ENCODE measurements at regions not wholly inside any gene's neighbourhood (a gene's known extent, or its start where the extent isn't known, plus 50 kb on each side); places are given as distances from the start of the nearest gene placed in this dataset.
A peak's percentile ranks its signal among the peaks of the same experiment; 100 is the strongest.

DNA sequence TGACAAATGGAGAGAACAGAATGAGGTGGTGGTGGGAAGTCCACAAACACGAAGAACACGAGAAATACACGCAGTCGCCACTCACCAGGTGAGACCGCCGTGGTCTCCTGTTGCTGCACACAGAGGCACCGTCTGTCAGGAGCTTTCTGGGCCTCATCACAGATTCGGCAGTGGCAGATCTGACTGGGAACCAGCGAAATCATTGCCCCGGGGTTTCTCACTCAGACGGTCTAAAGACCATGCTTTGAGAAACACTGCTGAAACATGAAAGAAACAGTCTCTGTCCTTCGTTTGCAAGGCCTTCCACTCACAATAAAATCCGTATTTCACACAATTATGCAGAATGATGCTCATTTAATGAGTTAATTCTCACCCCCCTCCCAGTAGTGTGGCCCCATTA is 130.9 kb upstream of the AFDN start:
- Mint-ChIP-seq H3K36me3 (no peaks in the 10 kb centered on the region), H3K27me3 (peaks cover 34% of the 10 kb centered on the region), H3K9me3 (peaks cover 3% of the 10 kb centered on the region), H3K4me1 (peaks cover 17% of the 10 kb centered on the region), H3K4me3 (no peak overlapping the region), H3K27ac (no peak overlapping the region)
- ATAC-seq (ENCODE audit: low read depth) (no peak), DNase-seq (no peak)
- POLR2A ChIA-PET: no interaction called here

DNA sequence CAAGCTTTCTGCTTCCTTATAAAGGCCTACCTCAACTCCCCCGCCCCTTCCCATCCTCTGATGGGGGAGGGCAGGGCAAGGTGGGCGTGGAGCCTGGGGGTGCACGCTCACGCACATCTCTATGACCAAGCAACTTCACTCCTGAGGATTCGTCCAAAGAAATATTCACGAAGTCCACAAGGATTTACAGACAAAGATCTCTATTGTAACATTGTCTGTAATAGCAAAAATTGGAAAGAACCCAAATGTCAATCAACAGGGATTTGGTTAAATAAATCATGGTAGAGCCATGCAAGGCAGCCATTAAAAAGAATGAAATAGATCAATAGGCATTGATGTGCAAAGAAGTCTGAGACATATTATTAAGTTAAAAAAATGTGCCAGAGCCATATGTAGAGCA is 130.4 kb upstream of the AFDN start:
- Mint-ChIP-seq H3K36me3 (no peaks in the 10 kb centered on the region), H3K27ac (no peak overlapping the region), H3K9me3 (peaks cover 3% of the 10 kb centered on the region), H3K4me3 (no peak overlapping the region), H3K4me1 (peaks cover 17% of the 10 kb centered on the region), H3K27me3 (peaks cover 34% of the 10 kb centered on the region)
- POLR2A ChIA-PET: no interaction called here
- no peak for ATAC-seq (ENCODE audit: low read depth)
- no peak for DNase-seq

DNA sequence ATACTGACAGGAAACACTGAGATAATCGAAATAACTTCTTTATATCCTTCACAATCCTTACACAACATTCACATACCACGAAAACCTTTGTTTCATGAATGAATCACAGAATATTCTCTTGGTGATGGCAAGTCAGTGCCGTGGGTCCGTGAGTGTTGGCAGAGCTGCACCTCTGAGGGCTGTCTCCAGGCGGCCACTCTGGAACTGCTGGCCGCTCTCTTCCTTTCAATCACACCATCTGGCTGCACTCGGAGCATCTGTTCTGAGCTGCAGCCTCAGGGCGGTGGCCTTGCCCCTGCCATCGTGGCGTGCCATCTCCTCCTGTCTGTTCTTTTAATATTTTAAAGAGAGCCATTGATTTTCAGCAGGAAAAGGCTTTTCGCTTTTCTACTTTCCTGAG is 129.4 kb upstream of the AFDN start:
- H3K27me3 Mint-ChIP-seq: peaks cover 34% of the 10 kb centered on the region
- no peaks in the 10 kb centered on the region for H3K36me3 Mint-ChIP-seq
- H3K27ac Mint-ChIP-seq: no peak overlapping the region
- ATAC-seq (ENCODE audit: low read depth) (no peak), DNase-seq (no peak)
- H3K4me3 Mint-ChIP-seq: no peak overlapping the region
- POLR2A ChIA-PET: no interaction called here
- H3K4me1 Mint-ChIP-seq: peaks cover 17% of the 10 kb centered on the region
- peaks cover 3% of the 10 kb centered on the region for H3K9me3 Mint-ChIP-seq

DNA sequence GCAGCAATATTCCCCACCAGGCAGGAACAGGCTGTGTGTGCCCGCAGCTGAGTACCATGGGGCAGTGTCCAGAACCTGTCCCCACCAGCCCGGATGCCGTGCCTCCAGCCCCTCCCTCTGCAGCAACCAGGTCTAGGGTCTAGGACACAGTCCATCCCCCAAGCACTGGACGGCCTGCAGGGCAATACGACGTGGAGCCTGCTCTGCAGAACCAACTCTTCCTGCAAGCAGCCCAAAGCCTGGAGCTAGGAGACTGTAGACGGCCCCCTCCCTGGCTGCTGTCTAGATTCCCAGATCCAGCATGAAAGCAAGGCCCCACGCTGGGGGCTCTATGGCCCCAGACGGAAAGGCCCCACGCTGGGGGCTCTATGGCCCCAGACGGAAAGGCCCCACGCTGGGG is 128.2 kb upstream of the AFDN start:
- Mint-ChIP-seq H3K4me3 (no peak overlapping the region), H3K27ac (no peak overlapping the region), H3K36me3 (no peaks in the 10 kb centered on the region), H3K27me3 (peaks cover 38% of the 10 kb centered on the region), H3K9me3 (peaks cover 3% of the 10 kb centered on the region), H3K4me1 (peaks cover 17% of the 10 kb centered on the region)
- POLR2A ChIA-PET: interaction anchor here (1.0 kb wide), 1 partner anchor 45 kb away, joined by 3 read pairs; no protein-coding TSS in a partner anchor
- DNase-seq: no peak
- no peak for ATAC-seq (ENCODE audit: low read depth)

DNA sequence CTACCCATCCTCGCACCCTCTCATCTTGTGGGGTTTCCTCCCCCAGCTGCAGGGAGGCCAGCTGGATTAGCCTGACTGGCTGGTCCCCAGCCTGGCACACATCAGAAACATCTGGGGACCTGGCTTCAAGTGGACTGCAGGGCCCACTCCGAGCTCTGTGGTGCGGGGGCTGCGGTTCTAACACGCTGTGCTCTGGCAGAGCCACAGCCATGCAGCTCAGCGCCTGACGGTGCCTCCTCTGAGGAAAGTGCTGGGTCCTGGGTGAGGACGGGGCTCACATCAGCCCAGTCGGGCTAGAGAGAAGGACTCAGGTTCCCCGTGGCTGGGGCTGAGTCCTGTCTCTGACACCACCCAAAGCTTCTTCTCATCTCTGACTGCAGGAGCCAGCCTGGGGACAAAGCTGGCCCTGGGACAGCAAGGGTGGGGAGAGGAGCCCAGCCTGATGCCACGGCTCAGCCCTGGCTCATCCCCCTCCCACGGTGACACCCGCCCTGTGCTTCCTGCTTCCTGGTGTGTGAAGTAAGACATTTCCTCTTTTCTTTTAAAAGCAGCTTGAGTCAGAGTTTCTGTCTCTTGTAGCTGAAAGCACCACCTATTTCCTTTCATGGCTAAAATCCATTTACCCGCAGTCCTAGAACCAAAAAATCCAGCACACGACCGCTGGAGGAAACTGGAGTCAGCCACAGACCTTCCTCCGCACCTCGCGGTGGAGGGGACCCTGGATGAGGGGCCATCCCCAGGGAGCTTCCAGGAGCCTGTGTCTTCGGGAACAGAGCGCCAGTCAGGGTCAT is 127.4 kb upstream of the AFDN start:
- peak; percentile 96 for ATAC-seq (ENCODE audit: low read depth)
- Mint-ChIP-seq H3K4me3 (peak overlapping the region; percentile 72), H3K9me3 (peaks cover 1% of the 10 kb centered on the region), H3K27ac (peak overlapping the region; percentile 95), H3K4me1 (peaks cover 17% of the 10 kb centered on the region), H3K36me3 (no peaks in the 10 kb centered on the region), H3K27me3 (peaks cover 36% of the 10 kb centered on the region)
- peak; percentile 65 for DNase-seq
- POLR2A ChIA-PET: interaction anchor here (0.8 to 1.0 kb wide), 2 partner anchors 46 to 700 kb away, joined by 3 read pairs; partner anchors contain the start of gene CEP43

DNA sequence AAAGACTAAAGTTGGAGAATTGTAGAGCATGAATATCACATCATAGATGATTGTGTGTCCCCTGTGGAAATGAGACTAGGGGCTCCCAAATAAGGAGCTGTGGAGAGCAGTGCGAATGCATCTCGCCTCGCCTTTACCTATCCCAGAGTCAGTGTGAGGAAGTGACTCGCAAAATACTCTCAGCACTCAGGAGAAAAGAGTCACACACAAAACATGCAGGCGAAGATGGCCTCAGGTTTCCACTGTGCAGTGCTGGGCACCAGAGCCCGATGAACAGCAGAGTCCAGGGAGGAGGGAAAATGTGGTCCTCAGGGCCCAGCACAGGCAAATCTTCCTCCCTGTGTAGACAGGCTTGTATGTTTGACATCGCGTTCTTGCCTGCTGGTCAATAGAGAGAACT is 126.5 kb upstream of the AFDN start:
- H3K9me3 Mint-ChIP-seq: no peaks in the 10 kb centered on the region
- H3K36me3 Mint-ChIP-seq: no peaks in the 10 kb centered on the region
- peak overlapping the region; percentile 72 for H3K4me3 Mint-ChIP-seq
- H3K4me1 Mint-ChIP-seq: peaks cover 20% of the 10 kb centered on the region
- H3K27ac Mint-ChIP-seq: peak overlapping the region; percentile 95
- ATAC-seq (ENCODE audit: low read depth) (no peak), DNase-seq (no peak)
- H3K27me3 Mint-ChIP-seq: peaks cover 38% of the 10 kb centered on the region
- POLR2A ChIA-PET: interaction anchor here (0.7 kb wide), 1 partner anchor 173 kb away, joined by 3 read pairs; no protein-coding TSS in a partner anchor

DNA sequence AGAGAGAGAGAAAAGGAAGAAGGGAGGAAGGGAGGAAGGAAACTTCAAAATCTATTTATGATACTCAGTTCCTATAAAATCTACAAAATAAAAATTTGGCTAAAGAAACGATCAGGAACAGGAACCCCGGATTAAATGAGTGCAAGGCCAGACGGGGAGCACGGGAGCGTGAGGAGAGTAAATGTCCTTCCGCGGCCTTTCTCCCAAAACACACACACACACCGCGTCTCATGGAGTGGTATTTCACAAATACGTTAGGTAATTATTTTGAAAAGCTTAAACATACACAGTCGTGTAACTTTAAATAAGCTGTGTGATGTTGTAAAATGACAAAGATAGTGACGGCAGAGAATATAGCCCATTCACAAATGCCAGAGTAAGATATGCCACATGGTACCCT is 125.7 kb upstream of the AFDN start:
- Mint-ChIP-seq H3K4me1 (peaks cover 26% of the 10 kb centered on the region), H3K4me3 (no peak overlapping the region), H3K9me3 (no peaks in the 10 kb centered on the region), H3K36me3 (no peaks in the 10 kb centered on the region), H3K27ac (no peak overlapping the region), H3K27me3 (peaks cover 43% of the 10 kb centered on the region)
- ATAC-seq (ENCODE audit: low read depth) (no peak), DNase-seq (no peak)
- POLR2A ChIA-PET: interaction anchor here (0.7 kb wide), 1 partner anchor 172 kb away, joined by 3 read pairs; no protein-coding TSS in a partner anchor

DNA sequence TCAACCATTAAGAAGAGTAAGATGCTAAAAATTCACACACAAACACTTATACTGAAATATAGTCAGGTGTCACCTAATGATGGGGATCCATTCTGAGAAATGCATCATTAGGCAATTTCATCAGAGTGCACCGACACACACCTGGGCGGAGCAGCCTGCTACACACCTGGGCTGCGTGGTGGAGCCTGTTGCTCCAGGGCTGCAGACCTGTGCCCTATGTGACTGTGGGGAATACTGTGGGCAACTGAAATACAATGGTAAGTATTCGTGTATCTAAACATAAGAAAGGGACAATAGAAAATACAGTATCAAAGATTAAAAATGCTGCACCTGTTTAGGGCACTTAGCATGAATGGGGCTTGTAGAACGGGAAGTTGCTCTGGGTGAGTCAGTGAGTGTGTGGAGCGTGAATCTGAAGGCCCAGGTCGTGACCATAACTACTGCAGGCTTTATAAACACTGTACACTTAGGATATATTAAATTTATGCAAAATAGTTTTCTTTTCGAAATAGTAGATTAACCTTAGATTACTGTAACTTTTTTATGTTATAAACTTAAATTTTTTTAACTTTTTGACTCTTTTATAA is 124.4 kb upstream of the AFDN start:
- Mint-ChIP-seq H3K27me3 (peaks cover 47% of the 10 kb centered on the region), H3K36me3 (no peaks in the 10 kb centered on the region), H3K27ac (no peak overlapping the region), H3K4me3 (no peak overlapping the region), H3K9me3 (no peaks in the 10 kb centered on the region), H3K4me1 (peaks cover 30% of the 10 kb centered on the region)
- POLR2A ChIA-PET: no interaction called here
- DNase-seq: no peak
- ATAC-seq (ENCODE audit: low read depth): no peak

DNA sequence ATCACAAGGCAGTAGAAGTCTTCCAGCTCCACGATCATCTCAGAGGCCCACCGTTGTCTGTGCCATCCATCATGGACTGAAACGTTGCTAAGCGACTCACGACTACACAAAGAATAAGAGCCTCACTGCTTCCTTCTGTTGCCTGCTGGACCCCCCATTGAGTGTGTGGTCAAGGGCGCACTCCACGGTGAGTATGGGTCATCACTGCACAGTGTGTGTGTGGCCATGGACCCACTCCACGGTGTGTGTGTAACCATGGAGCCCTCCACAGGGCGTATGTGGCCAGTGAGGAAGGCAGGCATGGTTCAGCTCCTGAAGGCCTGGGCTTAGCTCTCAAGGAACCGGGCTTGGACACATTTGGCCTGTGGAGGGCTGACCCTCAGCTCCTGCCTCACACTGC is 123.4 kb upstream of the AFDN start:
- peaks cover 53% of the 10 kb centered on the region for H3K27me3 Mint-ChIP-seq
- peaks cover 30% of the 10 kb centered on the region for H3K4me1 Mint-ChIP-seq
- H3K27ac Mint-ChIP-seq: no peak overlapping the region
- no peak for ATAC-seq (ENCODE audit: low read depth)
- H3K36me3 Mint-ChIP-seq: no peaks in the 10 kb centered on the region
- no peak overlapping the region for H3K4me3 Mint-ChIP-seq
- POLR2A ChIA-PET: no interaction called here
- H3K9me3 Mint-ChIP-seq: no peaks in the 10 kb centered on the region
- no peak for DNase-seq

DNA sequence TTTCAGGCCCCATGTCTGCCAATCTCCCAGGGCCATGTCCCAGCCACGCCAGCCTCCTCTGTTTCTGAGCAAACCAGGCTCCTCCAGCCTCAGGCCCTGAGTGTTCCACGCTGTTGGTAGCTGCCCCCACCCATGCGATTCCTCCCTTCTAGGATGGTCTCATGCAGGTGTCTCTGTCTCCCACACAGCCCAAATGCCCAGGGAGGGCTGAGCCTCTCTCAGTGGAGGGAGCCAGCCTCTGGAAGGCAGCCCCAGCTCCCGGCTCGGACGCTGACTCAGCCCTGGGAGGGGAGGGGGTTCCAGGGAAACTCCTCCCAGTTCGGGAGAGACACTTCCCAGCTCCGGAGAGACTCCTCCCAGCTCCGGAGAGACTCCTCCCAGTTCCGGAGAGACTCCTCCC is 122.9 kb upstream of the AFDN start:
- Mint-ChIP-seq H3K27me3 (peaks cover 57% of the 10 kb centered on the region), H3K36me3 (no peaks in the 10 kb centered on the region), H3K4me1 (peaks cover 30% of the 10 kb centered on the region), H3K4me3 (no peak overlapping the region), H3K9me3 (no peaks in the 10 kb centered on the region), H3K27ac (no peak overlapping the region)
- ATAC-seq (ENCODE audit: low read depth): no peak
- POLR2A ChIA-PET: no interaction called here
- no peak for DNase-seq

DNA sequence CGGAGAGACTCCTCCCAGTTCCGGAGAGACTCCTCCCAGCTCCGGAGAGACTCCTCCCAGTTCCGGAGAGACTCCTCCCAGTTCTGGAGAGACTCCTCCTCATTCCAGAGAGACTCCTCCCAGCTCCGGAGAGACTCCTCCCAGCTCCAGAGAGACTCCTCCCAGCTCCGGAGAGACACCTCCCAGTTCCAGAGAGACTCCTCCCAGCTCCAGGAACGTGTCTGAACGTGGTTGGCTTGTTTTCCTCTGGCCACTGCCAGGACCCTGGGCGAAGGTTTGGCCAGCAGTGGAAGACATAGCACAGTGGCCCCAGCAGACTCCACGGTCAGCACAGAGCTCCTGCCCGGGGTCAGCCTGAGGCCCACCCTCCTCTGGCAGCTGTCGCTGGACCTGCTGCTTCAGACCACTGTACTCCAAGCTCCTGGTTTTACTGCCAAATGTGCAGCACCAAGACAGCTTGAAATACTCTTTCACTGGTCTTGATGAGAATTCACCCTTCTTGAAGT is 122.3 kb upstream of the AFDN start:
- no peak for ATAC-seq (ENCODE audit: low read depth)
- no peak overlapping the region for H3K4me3 Mint-ChIP-seq
- no peak for DNase-seq
- H3K36me3 Mint-ChIP-seq: no peaks in the 10 kb centered on the region
- POLR2A ChIA-PET: no interaction called here
- H3K4me1 Mint-ChIP-seq: peaks cover 29% of the 10 kb centered on the region
- peaks cover 64% of the 10 kb centered on the region for H3K27me3 Mint-ChIP-seq
- no peaks in the 10 kb centered on the region for H3K9me3 Mint-ChIP-seq
- H3K27ac Mint-ChIP-seq: no peak overlapping the region

DNA sequence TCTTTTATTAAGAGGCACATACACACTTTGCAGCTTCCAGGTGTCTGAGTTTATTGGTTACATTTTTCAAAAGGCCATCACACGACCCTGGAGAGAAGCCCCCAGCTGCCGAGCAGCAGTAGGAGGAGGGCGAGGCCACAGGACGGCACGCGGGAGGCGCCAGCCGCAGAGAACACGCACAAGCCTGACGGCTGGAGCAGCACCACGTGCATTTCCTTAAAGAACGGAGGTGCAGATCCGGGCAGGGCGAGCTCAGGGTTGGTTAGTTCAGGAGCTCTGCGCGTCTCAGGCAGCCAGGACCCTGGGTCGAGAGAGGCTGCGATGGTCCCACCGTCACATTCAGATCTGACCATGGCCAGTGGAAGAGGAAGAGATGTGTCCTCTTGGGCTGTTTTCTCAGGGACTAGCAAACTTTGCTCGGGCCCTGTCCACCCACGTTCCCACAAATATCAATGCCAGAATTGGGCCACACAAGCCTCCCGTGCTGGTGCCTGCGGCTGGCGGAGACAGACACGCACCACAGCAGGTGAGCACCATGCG is 121.4 kb upstream of the AFDN start:
- no peak overlapping the region for H3K4me3 Mint-ChIP-seq
- H3K27ac Mint-ChIP-seq: no peak overlapping the region

DNA sequence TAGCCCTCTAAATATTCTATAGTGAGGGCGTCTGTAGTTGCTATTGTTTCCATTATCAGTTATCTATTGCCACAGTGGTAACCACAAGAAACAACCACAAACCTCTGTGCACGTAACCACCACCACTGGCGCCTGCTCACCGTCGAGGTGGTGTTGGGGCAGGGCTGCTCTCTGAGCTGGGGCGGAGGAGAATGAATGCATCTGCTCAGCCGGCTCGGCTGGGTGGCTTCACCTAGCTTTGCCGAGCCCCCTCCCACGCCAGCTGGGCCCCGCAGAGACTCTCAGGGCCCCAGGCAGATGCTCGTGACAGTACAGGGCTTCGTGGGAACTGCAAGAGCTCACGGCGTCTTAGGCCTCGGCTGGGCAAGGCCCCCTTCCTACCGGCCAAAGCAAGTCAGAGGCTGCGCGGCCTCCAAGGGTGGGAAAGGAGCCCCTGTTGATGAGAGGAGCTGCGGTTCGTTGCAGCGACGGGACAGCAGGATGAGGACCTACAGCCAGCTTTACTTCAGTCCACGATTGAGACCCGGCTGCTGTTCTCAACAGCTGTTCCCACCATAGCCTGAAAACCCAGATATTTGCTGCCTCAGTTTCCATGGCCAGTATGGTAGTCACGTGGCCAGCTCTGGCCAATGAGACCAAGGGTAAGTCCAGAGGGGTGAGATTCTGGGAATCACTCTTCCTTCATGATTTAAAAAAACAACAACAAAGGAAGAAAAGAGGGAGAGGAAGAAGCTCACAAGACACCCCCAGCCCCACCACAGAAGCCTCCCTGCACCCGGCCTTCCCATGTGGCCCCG is 120.2 kb upstream of the AFDN start:
- ATAC-seq (ENCODE audit: low read depth) (peak; percentile 81), DNase-seq (peak; percentile 60)
- Mint-ChIP-seq H3K4me3 (peak overlapping the region; percentile 57), H3K27me3 (peaks cover 78% of the 10 kb centered on the region), H3K27ac (peak overlapping the region; percentile 74), H3K9me3 (no peaks in the 10 kb centered on the region), H3K4me1 (peaks cover 17% of the 10 kb centered on the region), H3K36me3 (no peaks in the 10 kb centered on the region)
- POLR2A ChIA-PET: no interaction called here

More for the DNA sequence above, 121.4 kb upstream of the AFDN start:
- DNase-seq: no peak
- Mint-ChIP-seq H3K36me3 (no peaks in the 10 kb centered on the region), H3K27me3 (peaks cover 71% of the 10 kb centered on the region), H3K4me1 (peaks cover 20% of the 10 kb centered on the region), H3K9me3 (no peaks in the 10 kb centered on the region)
- no peak for ATAC-seq (ENCODE audit: low read depth)
- POLR2A ChIA-PET: no interaction called here
